RPMI8226 (cell line): ENCODE measurements at regions not wholly inside any gene's neighbourhood (a gene's known extent, or its start where the extent isn't known, plus 50 kb on each side); places are given as distances from the start of the nearest gene placed in this dataset.
"Not testable (repeated sequence)": the region's sequence is repeated elsewhere in the genome, so short reads cannot be mapped to it uniquely, and the experiment has no call there.

Experiments
- DNase-seq: peaks from one replicate; pipeline ENCODE4 v3.0.0-alpha.2; 2015

GRCh38 chr2:129831018-129831417 lies 148.4 kb upstream of the RAB6C start:
- DNase-seq, result no peak

DNA sequence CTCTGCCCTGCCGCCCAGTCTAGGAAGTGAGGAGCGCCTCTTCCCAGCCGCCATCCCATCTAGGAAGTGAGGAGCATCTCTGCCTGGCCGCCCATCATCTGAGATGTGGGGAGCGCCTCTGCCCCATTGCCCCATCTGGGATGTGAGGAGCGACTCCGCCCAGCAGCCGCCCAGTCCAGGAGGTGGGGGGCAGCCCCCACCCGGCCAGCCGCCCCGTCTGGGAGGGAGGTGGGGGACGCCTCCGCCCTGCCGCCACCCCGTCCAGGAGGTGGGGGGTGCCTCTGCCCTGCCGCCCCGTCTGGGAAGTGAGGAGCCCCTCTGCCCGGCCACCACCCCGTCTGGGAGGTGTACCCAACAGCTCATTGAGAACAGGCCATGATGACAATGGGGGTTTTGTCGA lies 146.0 kb upstream of the RAB6C start:
- DNase-seq, result not testable (repeated sequence)

DNA sequence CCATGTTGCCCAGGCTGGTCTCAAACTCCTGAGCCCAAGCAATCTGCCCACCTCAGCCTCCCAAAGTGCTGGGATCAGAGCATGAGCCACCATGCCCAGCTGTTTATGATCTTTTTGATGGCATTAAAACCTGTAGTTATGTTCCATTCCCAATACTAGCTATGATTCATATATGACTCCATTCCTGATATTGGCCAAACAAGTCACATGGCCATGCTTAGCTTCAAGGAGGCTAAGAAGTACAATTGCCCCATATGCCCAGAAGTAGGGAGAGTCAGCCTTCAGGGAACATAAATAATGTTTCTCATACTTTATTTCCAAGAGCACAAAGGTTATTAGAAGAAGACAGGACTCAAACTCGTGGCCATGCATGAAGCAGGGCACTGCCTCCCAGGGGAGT lies 132.4 kb upstream of the RAB6C start:
- no peak for DNase-seq

DNA sequence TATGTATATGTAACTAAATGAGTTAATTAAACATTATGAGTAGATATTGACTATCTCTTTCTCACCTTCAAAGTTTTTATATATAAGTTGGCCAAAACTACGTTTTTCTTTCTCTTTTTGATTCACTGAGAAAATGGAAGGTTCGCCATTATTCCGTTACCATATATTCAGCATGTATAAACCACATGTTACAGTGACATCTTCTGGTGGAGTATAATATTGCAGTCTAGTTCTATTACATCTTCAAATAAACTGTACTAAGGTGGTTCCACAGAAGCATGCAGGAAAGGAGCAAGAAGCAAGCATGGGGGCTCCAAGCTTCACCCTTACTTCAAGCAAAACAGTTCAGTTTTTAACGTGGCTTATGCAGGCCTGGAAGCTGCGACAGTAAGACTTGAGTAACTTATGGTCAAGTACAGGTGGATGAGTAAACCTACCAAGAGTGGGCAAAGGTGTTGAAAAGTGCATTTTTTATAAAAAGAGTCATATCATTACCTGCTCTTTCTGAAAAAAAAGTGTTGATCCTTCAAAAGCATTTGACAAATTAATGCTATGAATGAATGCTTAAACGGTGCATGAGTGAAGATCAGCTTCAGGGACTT lies 129.8 kb upstream of the RAB6C start:
- peak; percentile 66 for DNase-seq

DNA sequence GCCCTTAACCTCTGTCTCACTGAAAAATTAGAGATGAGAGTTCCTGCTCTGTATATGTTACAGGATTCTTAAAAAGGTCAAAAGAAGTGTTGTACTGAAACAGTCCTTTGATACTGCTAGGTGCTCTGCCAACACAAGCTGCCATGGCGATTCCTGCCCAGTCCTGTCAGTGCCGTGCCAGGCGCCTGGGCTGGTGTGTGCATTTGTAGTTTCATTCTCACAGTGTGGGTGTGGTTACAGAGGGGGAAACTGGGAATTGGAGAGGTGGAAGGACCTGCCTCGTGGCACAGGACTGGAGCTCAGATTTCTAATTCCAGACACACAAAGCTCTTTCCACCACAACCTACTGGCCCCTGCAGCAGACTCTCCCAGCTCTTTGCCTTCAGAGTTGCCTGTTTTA lies 122.3 kb upstream of the RAB6C start:
- no peak for DNase-seq

DNA sequence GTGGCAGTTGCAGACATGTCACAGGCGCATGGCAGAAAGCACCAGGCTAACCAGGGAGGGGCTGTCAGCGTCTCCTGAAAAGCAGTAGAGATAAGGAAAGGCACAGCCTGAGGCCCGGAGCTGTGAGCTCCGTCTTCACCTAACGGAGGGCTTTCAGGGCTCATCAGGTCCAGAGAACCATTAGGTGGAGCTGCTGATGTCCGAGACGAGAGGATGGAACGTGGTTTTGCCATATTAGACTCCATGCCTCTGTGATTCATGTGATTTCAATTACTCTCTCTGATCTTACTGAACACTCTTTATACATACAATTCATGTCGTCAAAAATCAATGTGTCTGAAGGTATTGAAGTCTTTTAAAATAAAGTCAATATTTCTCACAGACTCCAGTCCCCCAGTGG lies 120.3 kb upstream of the RAB6C start:
- no peak for DNase-seq

DNA sequence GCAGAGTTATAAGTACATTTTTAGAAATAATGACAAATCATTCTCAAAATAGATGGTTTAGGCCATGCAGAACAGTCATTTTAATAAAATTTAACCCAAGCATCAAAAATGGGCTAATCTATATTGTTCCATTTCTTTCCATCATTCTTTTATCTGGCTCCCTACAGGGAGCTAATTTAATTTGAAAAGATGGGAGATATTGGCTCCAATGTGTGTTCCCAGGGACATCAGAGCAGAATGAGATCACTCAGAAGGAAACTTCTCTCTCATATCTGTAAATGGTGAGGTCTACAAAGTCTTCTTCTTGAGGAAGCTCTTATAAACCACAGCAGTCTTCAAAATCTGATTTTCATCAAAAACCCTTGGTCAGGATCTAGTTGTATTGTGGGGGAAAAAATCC lies 119.4 kb upstream of the RAB6C start:
- no peak for DNase-seq

DNA sequence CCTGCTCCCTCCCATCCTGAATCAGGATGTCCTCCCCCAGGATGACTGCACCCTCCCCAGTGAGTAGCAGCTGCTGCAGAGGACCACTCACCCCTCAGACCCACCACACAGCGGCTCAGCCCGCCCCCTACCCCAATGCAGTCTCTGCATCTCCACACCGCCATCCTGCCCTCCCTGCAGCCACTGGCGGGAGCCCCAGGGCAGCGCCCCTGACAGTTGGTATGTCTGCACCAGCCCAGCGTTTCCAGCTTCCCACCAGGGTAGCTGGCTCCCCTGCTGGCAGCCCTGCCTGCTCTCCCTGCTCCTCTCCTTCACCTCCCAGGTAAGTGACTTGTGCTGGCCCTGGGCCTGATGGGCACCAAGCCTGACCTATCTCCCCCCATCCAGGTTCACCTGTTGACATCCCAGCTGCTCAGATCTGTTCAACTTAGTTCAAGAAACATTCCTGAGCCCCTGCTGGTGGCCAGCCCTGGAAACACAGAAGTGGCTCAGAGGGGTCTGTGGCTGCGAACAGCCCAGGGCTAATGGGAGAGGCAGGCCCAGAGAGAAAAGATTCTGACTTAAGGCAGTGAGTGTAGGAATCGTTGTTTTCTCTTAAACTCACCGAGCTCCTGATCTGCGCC lies 117.7 kb upstream of the RAB6C start:
- no peak for DNase-seq

- no peak for DNase-seq
Measured at GRCh38 chr2:129862668-129863067, 116.8 kb upstream of the RAB6C start.

DNA sequence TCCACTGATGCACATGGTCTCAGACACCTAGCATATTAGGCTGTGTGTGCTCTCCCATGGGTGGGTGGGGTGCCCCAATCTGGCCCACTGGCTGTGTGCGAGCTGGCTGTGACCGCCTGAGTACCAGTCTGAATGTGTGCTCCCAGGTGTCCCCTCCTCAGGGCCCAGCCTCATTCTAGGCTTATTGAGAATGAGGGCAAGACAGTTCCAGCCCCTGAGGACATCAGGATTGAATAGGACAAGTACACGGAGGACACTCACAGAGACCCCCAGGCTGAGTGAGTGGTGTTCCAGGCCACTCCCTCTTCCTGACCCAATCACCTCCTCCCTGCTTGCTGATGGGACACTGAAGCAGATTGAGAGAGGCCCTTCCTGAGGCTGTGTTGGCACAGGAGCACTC lies 116.1 kb upstream of the RAB6C start:
- DNase-seq, result no peak

DNA sequence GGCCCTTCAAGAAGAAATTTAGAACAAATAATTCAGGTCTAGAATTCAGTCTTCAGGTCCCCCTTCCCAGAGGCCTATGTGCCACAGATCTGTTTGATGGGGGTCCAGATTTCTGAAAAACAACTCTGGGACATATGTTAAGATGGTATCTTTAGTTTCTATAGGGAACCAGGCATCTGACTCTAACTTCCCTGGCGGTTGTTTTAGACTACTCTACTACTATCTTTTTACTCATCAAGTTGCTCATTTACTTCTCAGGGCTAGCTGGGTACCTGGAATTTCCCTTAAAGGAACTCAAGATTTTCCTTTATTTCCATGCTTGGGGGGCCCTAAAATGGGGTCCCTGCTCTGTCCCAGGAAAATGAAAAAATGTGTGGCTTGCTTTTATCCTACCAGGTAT lies 114.7 kb upstream of the RAB6C start:
- DNase-seq, result no peak

- DNase-seq, result no peak
Measured at GRCh38 chr2:129865976-129866375, 113.5 kb upstream of the RAB6C start.

GRCh38 chr2:129866391-129866790 lies 113.1 kb upstream of the RAB6C start:
- no peak for DNase-seq

GRCh38 chr2:129868151-129868550 lies 111.3 kb upstream of the RAB6C start:
- no peak for DNase-seq

GRCh38 chr2:129870685-129871241 lies 108.7 kb upstream of the RAB6C start:
- DNase-seq, result no peak

DNA sequence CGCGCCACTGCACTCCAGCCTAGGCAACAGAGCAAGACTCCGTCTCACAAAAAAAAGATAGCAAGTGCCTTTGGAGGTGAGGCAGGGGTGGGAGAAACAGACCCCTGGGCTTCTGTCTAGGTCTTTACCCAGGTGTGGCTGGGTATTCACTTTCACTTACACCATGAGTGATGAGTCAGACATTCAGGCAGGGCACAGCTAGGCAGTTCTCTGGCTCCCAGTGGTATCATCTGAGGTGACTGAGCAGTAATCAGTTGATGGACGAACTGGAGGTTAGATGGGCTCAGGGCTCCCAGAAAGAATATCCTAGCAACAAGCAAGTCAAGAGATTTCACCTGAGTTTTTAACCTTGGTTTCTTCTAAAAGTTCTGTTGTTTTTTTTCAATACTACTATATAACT lies 107.0 kb upstream of the RAB6C start:
- DNase-seq, result no peak

- DNase-seq, result no peak
Measured at GRCh38 chr2:129876541-129876940, 102.9 kb upstream of the RAB6C start.

GRCh38 chr2:129877289-129877741 lies 102.2 kb upstream of the RAB6C start:
- DNase-seq, result peak; percentile 15

- no peak for DNase-seq
Measured at GRCh38 chr2:129877795-129878775, 101.4 kb upstream of the RAB6C start.

GRCh38 chr2:129879614-129880180 lies 99.8 kb upstream of the RAB6C start:
- DNase-seq, result no peak

- no peak for DNase-seq
Measured at GRCh38 chr2:129880309-129880708, 99.2 kb upstream of the RAB6C start.

- DNase-seq, result no peak
Measured at GRCh38 chr2:129880971-129881370, 98.5 kb upstream of the RAB6C start.

GRCh38 chr2:129881786-129882396 lies 97.6 kb upstream of the RAB6C start:
- no peak for DNase-seq
